GM18870 (cell line): ENCODE measurements at regions not wholly inside any gene's neighbourhood (a gene's known extent, or its start where the extent isn't known, plus 50 kb on each side); places are given as distances from the start of the nearest gene placed in this dataset.

Experiments
- ATAC-seq: cut with Tn5 transposase; IDR thresholded peaks from one replicate; pipeline ENCODE4 v1.9.1; 2021; ENCODE audit warnings: moderate library complexity; ENCODE audit not compliant: unreplicated experiment

DNA sequence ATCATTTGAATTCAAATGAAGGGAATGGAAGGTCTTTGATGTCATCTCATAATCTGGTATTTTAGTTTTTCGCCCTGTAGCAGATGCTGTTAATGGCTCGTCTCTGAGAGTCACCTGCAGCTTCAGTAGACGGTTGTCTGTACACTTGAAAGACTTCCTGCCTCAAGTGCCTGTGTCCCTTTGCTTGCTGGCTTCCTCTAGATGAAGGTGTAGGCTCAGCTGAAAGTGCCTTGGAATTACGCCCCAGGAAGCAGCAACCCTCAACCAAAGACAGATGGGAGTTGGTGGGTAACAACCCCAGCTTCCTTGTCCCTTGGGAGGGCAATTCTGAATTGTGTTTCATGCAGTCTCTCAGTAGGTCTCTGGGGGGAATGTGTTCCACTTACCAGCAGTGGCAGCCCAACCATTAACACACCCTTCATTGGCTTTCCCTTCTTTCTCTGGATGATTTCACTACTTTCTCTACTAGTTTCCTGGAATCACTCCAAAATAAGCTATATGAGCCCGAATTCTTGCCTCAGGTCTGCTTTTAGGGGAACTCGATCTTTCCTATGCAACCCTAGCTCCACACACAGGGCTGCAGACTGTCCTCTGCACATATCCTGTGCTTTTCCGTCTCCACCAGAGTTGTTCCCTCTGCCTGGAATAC, 395.6 kb downstream of the DMAC1 start:
- no peak for ATAC-seq

DNA sequence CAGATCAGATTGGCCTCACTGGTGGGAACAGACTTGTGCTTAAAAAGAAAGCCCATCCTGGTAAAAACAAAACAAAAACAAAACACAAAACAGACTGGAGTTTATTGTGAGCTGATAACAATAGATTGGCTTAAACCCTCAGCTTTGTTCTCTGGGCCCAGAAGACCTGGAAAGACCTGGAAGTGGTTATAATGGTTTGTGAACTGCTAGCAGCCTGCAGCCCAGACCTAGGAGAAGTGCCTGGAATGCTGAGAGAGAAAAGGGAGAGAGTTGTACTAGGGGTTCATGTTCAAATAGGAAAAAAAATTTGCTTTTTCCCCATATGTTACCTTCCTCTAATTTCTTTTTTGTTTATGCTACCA, 396.6 kb downstream of the DMAC1 start:
- ATAC-seq = no peak

- ATAC-seq = no peak
Observed at GRCh38 chr9:7402334-7403027, 397.1 kb downstream of the DMAC1 start.

GRCh38 chr9:7401116-7401515, 398.5 kb downstream of the DMAC1 start:
- no peak for ATAC-seq

DNA sequence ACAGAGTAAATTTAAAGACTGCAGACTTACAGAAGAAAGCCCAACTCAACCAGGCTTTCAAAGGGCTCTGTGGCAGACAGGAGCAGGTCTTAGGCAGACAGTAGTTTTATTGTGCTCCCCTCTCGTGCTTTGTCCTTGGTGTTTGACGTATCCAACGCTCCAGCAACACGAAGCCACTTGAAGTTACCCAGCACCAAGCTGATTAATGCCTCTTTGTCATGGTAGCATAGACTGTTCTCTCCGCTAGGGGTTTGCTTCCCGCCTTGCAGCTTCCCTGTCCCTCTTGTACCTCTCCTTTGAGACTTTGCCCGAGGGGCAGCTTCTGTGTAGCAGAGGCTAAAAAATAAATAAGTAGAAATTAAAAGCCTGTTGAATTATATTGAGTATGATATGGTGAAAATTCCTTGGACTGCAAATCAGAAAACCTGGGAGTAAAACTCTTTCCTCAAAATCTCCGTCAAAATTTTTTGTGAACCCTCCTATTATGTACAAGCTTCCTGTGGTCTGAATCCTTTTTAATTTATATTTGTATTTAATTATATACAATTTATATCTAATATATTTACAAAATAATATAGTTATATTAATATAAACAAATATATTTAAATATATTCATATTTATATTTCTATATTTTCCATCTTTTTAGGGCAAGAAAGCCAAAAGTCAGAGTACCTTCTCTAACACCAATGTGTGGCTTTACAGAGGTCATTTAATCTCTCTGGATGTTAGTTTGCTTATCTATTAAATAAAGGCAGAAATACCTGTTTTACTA, 405.4 kb downstream of the DMAC1 start:
- ATAC-seq = no peak

DNA sequence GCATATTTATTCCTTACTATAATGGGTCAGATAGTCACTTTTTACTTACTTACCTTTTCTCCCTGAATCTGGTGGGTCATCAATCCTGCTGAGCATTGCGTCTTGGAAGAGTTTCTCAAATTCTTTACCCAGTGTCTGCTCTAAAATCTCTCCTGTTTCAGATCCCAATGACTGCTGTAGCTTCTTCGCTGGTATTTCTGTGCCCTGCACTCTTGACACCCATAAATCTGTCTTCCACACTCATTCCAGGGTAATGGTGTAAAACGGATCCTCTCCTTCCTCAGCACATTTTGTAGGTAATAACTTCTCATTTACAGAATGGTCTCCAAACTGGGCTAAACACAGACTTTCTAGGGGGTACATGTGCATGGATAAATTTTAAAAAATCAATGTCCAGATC, 407.4 kb downstream of the DMAC1 start:
- ATAC-seq = no peak

DNA sequence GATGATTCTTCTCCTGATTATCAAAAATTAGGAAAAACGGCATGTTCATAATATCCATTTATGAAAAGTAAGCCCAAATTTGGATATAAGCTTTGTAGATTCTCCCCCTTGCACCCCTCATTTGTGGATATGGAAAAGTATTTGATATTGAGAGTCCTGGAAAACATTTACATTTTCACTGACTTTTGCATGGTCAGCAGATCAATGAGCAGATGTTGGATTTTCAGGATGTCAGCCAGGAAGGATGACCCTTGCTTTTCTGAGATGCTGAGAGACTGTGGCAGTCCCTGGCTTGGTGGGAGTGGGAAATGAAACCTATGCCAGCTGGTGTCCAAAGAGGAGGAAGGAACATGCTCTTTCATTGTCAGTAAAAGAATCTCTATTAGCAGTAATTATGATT, 410.8 kb downstream of the DMAC1 start:
- ATAC-seq = no peak

GRCh38 chr9:7387840-7388239, 411.7 kb downstream of the DMAC1 start:
- ATAC-seq = no peak

GRCh38 chr9:7382304-7382703, 417.3 kb downstream of the DMAC1 start:
- ATAC-seq = no peak

- no peak for ATAC-seq
Observed at GRCh38 chr9:7377489-7377888, 422.1 kb downstream of the DMAC1 start.

- no peak for ATAC-seq
Observed at GRCh38 chr9:7376833-7377232, 422.7 kb downstream of the DMAC1 start.

GRCh38 chr9:7376213-7376612, 423.4 kb downstream of the DMAC1 start:
- no peak for ATAC-seq

DNA sequence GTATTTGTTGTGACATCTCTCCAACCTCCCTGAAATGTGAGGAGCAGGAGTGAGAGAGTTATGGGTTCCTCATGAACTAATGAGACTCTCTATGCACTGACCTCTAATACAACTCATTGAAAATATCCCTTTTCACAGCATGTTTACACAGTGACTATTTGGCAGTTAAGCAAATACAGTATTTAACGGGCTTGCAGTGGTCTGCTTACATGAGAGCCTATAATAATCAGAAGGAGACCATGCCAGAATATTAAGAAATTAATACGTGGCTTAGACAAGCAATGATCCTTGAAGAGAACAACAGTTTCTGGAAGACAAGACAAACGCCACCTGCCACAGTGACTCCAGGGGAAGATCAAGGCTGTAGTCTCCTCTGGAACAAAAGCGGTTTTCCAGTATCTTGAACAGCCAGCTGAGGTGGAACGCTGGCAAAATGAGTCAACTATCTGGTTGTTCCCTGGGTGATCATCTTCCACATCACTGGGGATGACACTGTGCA, 424.5 kb downstream of the DMAC1 start:
- ATAC-seq = no peak

DNA sequence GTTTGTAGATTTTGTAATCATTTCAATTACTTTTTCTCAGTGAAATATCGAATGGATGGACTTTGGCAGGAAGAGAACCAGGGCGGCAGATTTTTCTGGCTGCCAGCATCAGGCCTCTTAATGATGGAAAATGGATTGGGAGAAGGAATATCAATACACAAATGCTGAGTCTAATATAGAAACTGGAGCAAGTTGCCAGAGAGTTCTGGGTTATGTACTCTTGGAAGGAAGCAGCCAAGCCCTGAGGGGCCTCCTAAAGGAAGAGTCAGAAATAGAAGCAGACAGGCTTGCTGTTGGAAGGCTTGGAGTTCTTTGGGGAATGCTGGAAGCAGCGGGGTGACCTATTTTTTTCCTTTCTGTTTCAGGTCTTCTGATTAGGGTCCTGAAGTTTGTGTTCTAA, 428.6 kb downstream of the DMAC1 start:
- ATAC-seq = no peak

GRCh38 chr9:7370381-7370780, 429.2 kb downstream of the DMAC1 start:
- ATAC-seq = no peak

GRCh38 chr9:7369384-7369821, 430.2 kb downstream of the DMAC1 start:
- no peak for ATAC-seq

- no peak for ATAC-seq
Observed at GRCh38 chr9:7368410-7369292, 430.9 kb downstream of the DMAC1 start.

GRCh38 chr9:7367726-7368125, 431.9 kb downstream of the DMAC1 start:
- no peak for ATAC-seq

DNA sequence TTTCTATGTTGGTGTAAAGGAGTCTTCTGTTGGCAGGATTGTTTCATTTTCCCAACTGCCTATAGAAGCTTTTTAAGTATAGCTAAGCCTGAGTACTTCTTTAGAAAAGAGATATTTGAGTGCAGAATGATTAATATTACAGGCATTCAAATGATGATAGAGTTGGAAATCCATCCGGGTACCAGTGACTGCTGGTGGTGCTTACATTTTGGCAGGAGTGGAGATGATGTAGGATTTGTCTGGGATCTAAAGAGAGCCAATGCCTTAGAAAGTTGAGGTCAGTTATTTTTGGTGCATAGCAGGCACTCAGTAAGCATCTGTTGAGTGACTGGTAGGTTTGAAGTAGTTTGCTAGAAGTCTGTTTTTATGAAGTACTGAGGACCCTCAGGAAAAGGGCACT, 433.5 kb downstream of the DMAC1 start:
- no peak for ATAC-seq

- ATAC-seq = no peak
Observed at GRCh38 chr9:7363777-7364477, 435.7 kb downstream of the DMAC1 start.
